Effector CD4-positive, alpha-beta T cell (primary cell): ENCODE measurements at regions not wholly inside any gene's neighbourhood (a gene's known extent, or its start where the extent isn't known, plus 50 kb on each side); places are given as distances from the start of the nearest gene placed in this dataset.
A peak's percentile ranks its signal among the peaks of the same experiment; 100 is the strongest.

Experiments used
- DNase-seq: peaks from one replicate; pipeline ENCODE4 v3.0.0-alpha.2; 2020

- no peak for DNase-seq
Observed at GRCh38 chr6:90403489-90404381, 107.1 kb upstream of the BACH2 start.

DNA sequence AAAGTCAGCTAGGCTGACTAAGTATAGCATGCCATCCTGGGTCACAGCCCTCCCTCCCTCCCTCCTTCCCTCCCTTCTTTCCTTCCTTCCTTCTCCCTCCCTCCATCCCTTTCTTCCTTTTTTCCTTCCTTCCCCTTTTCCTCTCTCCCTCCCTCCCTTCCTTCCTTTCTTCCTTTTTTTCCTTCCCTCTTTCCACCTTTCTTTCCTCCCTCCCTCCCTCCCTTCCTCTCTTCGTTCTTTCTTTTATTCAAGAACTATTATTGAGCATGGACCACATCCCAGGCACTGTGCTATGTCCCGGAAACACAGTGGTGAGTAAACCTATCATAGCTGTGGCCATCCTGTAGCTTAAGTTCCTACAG, 106.2 kb upstream of the BACH2 start:
- DNase-seq, result no peak

DNA sequence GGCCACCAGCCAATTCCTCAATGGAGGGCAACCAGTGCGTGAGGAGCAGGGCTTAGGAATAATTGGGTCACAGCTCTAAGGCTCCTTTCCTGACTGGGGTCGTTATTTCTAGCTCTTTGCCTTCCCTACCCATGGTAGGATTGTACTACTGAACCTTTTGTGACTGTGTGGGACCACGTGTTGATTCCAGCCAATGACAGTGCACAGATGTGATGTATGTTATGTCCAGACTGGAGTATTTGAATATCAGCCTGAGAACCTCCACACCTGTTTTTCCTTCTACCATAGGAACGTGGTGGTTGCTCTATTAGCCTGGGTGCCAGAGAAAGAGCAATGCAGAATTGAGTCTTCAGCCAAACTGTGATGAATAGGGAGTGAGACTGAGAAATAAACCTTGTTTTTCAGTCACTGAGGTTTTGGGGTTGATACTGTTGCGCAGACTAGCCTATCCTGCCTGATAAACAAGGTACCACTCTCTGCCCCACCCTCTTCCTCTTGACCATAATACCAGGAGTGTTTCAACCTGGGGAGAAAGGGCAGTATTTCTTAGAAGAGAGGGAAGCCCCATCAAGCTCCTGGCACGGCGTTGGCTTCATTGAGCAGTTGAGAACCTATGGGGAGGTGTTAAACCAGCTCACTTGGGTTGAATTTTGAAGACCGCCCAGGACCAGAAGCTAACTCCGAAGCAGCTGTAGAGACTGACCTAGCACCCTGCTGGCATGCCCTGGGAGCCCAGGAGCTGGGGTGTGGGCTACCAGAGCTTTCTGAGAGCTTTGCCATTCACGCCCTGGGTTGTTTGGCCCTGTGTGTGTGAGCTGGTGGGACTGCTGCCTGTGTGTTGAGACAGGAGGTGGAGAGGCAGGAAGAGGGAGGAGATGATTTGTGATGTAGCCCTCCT, 105.5 kb upstream of the BACH2 start:
- no peak for DNase-seq

DNA sequence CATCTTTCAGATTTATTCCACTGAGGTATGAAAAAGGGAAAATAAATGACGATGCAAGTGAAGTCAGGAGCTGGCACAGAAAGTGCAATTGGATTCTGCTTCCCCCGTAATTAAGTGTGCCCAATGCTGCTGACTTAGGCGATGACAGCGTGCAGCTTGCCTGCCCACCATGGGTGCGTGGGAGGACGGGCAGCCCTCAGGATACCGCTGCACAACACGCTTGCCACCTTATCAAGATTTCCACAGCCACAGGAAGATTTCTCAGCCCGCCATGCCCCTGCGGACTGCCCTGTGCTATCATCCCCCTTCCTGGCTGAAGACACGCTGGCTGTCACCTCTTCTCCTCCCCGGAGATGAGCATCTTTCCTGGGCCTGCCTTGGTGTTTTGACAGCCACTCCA, 103.3 kb upstream of the BACH2 start:
- no peak for DNase-seq

DNA sequence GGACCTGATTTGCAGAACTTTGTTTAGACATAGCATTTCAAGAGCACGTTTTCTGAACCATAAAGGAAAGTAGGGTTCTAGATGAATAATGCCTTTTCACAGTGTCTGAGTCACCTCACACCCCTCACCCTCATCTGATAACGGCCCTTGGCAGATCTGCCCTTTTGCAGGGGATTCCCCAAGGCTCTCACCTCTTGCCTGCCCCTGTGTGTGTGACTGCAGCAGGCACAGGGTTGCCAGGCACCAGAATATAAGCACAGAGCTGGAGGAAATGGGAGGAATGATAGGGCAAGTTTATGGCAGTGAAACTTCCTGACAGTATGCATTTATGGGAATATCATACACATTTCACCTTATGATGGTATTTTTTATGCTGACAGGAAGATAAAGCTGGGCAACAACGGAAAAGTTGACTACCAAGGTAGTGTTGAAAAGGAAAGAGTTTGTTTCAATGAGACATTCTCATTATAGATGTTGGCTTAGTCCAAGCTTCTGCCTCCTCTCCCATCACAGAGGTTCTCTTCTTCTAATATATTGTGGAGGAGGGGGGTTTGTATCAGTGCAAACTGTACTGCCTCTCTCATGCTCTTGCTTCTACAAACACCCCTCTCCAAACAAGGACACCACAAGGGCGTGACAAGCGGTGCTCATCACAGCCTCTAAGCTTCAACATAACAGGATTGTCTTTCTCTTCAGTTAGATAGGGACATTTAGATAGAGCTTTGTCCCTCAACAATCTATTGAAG, 101.5 kb upstream of the BACH2 start:
- peak; percentile 76 for DNase-seq

DNA sequence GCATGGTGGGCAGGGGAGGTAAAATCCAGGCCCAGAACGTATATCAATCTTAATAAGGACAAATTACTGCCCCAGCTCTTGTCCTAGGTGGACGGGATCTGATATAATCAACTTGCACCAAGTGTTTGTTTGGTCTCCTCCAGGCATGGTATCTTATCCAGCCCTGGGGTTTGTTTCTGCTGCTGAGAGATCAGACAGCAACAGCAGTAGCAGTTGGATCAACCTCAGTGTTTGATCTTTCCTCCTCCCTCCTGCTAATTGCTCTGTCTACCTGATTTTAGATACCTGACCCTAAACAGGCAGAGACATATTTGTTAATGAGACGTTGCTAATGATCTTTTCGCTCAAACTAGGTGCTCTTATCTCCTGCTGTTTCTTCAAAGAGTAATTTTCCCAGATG, 100.4 kb upstream of the BACH2 start:
- DNase-seq, result no peak

GRCh38 chr6:90393232-90393884, 96.7 kb upstream of the BACH2 start:
- DNase-seq, result peak; percentile 57

GRCh38 chr6:90390379-90390778, 93.7 kb upstream of the BACH2 start:
- no peak for DNase-seq

GRCh38 chr6:90388395-90388794, 91.8 kb upstream of the BACH2 start:
- DNase-seq, result no peak

DNA sequence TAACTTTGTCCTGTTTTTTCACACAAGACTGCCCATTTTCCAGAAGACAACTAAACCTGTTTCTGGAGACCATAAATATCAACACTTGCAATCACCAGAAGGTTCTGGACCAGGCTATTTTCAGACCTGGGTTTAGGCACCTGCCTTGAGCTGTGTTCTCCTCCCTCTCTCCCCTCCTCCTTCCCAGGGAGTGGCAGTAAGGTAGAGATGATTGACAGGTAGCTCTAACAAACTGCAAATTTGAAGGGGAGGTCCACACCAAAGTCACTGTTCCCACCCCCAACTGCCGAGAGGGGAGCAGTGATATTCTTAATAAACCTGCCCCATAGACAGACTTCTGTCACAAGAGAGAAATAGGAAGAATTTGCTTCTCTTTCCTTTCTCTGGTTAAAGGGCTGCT, 91.2 kb upstream of the BACH2 start:
- no peak for DNase-seq

DNA sequence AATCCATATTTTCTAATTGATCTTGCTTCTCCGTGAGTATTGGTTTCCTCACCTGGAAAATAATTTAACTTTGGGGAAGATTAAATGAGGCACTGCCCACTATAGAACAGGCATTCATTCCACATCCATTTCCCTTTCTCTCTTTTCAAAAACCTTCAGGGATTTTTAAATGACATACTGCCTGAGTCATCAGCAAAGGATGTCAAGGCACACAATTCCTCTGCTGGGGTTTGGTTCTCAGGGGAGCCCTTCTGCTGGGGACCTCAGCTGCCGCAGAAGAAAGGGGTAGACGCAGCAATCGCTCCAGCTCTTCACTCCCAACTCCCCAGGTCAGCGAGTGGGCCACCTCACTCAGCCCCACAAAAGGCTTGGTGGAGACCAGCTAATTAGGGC, 90.7 kb upstream of the BACH2 start:
- DNase-seq, result no peak

DNA sequence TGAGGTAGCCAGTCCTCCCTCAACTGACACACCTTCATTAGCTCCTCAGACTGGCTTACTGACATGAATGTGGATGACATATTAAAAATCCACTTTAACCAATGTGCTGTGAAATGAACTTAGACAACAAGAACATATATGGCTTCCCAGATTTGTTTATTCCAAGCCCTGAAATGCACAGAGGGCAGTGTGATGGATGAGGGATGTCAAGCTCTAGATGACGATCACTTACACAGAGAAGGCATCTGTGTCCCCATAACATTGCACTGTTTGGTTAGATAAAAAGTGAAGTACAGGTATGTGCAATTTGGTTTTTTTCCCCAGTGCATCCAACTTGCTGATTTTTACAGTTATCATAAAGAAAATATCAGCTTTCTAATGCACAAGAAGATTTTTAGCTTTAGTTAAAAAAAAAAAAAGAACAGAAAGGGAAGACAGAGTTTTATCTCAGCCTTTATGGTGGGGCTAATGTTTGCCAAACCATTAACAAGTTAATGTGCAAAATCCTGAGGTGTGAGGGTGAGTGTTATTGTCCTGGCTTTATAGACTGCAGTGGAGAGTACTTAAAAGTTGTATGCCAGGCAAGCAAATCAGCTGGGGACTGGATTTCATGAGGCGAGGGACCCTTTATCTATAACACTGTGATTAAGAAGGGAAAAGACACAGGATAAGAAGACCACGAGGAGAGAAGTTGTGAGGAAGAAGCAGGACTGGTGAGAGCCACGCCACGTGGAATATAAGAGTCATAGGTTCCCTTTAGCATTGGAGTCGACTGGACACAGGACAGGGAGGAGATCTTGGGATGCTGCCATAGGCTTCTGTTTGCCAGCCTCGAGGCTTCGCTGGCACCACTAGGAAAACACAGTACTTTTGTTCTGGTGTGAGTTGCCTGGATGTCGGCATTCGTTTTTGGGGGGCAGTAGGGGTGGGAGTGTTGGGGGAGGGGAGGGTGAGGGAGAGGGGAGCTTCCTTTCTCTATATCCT, 90.0 kb upstream of the BACH2 start:
- DNase-seq, result no peak

DNA sequence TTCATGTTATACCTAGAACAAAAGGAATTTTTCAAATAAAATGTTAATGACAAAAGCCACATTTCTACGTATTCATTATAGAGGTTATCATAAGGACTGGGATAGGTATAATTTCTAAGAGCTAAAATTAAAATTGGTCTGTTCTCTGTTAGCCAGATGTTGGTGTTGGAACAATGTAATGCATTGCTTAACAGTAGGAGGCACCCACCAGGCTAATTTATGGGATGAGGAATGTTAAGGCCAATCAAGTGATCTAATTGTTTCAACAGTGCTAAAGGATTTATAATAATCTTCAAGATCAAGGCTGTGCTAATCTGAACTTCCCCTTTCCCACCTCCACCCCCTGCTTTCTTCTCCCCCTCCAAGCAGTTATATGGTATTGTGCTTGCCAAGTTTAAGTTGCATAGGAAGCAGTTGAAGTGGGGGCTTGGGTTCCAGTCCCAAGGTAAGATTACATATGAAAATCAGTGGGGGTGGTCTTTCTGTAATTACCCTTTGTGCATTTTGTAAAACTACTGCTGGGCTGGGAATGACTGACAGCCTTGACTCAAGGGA, 89.2 kb upstream of the BACH2 start:
- DNase-seq, result no peak

DNA sequence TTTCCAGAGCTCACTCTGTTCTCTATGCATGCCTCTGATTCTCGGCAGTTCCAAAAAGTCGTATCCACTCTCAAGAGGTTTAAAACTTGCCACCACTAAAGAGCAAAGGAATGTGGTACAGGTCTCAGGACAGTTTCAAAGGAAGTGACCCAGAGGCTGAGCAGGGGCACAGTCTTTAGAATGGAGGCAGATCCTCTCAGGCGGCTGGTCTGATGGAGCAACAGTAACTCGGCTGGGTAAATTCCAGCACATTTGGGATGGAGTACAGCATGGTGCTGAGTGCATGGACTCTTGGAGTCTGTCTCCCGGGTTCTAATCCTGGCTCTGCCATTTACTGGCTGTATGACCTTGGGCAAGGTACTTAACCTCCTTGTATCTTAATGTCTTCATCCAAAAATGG, 88.1 kb upstream of the BACH2 start:
- no peak for DNase-seq

DNA sequence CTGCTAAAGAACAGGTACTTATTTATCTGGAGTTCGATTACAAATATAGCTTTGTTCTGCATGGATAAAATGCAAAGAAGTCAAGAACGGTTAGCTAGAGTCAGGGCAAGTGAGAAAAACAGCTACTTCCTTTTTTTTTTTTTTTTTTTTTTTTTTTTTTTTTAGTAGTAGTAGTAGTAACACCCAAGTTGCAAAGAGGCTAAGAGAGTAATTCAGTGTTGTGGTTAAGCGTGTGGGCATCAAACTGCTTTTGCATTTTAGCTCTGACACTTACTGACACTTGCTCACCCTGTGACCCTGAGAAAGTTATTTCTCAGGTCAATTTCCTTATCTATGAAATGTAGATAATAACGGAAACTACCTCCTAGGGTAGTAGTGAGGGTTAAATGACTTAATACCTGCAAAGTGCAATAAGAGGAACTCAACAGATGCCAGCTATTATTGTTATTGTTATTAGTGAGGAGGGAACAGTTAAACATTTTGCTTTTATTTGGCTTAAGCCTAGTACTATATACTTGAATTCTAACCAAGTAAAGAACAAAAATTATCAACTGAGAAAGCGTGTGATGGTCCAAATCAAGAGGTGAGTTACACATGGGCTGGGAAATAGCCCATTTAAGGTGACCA, 86.7 kb upstream of the BACH2 start:
- no peak for DNase-seq

- DNase-seq, result no peak
Observed at GRCh38 chr6:90382760-90383159, 86.1 kb upstream of the BACH2 start.

DNA sequence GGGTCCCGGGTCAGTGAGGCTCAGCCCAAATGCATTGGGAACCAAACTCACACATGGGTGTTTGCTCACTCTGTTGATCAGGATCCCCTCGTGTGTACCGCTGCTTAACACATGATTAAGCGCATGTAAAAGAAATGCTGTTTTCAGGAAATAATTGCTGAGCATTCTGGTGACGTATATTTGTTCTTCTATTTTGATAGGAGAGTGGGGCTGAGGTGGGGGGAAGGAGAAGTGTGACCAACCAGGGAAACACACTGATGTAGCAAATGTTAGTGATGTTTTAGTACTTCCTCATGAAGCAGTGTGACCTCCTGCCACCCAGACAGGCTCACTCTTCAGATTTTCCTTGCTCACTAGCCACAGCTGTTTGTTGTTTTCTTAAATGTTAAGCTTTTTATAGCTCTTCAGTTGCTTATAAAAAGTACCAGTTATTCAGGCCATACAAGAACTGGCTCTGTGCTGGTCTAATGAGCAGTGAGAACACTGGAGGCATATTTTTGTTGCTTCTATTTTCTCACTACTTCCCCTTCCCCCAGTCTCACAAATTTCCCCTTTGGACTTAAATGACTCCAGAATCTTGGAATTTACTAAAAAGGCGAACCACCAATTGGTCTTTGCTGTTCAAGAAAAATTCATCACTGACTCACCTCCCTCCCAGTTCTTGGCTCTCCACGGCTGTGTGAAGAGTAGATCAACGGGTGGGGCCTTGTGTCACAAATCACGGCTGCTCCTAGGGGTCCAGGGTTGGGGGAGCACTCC, 79.2 kb upstream of the BACH2 start:
- no peak for DNase-seq

- no peak for DNase-seq
Observed at GRCh38 chr6:90374201-90374600, 77.6 kb upstream of the BACH2 start.

DNA sequence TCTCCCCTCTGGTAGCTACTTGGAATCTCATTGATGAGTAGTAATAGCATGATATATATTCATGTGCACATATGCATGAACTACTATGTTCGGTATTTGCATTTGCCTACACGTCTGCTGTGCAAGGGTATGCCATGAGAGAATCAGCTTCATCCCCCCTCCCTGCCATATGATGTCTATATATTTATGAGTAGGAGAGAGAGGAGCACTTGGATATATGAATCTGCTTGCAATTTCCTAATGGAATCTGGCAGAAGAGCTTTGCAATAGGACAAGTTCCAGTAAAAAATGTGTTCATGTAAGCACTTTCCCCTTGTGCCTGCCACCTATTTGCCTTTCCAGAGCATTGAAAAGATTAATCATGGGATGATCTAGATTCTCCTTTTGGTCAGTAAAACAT, 76.2 kb upstream of the BACH2 start:
- DNase-seq, result no peak

DNA sequence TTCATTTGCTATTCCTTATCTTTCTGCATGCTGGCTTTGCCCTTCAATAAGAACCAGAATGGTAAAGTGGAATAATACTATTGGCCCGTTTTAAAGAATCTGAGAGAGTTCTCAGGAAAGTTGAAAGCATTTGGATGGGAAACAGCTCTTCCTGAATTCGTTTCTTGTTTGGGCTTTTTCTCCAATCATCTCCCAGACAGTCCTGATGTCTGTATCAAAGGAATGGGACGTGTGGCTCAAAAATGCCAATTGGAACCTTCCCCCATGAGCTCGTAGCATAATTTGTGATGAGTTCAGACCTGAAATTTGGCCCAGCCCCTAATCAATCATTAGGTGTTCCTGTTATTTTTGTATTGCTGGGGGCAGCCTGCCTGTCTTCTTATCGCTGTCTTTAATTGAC, 75.8 kb upstream of the BACH2 start:
- no peak for DNase-seq
